ENCODE measurements at regions not wholly inside any gene's neighbourhood (a gene's known extent, or its start where the extent isn't known, plus 50 kb on each side); places are given as distances from the start of the nearest gene placed in this dataset.

GRCh38 chr4:114509340-114509739 lies 89.3 kb upstream of the UGT8 start:
- TF ChIP-seq POLR2A (IDR thresholded peaks at IDR 0.05; ENCODE audit: low read depth, low read length) = no peak
- no peak for TF ChIP-seq POLR2AphosphoS5 (IDR thresholded peaks at IDR 0.05; ENCODE audit: low read depth, low read length)
- TF ChIP-seq POU2F2 (IDR thresholded peaks at IDR 0.05; ENCODE audit: low read depth, low read length) = no peak

Measured in GM12891 (cell line).